ENCODE measurements at regions not wholly inside any gene's neighbourhood (a gene's known extent, or its start where the extent isn't known, plus 50 kb on each side); places are given as distances from the start of the nearest gene placed in this dataset.

DNA sequence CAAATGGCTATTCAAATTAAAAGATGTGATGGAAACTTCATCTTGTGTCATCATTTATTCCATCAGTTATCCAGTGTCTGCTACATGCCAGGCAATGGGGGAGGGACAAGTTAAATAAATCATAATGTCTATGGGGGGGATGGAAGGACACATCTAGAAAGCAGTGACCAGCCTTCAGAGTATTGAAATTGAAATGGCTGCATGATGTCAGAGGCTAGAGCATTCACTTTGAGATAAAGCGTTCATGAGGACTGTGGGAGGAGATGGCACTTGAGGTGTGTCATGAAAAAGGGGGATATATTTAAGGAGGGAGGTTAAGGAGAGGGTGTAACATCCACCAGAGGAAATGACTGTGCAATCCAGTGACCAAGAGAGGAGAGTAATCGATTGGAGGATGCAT is 50.6 kb downstream of the SLIT2 start:
- DNase-seq (ENCODE audit: low spot score), result no peak

DNA sequence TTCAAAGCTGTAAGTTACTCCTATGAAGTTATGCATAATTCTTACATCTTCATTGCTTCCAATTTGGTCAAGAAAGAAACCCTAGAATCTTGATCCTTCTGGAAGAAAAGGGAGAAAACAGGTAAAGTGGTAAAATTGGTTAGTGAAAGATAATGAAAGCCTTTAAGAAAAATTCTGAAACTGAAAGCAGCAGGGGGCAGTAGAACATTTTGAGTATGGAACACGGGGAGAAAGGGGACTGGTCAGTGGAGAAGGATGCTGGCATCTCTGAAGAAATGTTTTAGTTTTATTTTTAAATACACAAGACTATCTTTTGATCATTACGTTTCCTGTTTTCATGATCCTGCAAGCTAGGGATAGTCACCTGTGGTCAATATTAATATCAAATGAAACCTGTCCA is 54.3 kb downstream of the SLIT2 start:
- DNase-seq (ENCODE audit: low spot score), result no peak

DNA sequence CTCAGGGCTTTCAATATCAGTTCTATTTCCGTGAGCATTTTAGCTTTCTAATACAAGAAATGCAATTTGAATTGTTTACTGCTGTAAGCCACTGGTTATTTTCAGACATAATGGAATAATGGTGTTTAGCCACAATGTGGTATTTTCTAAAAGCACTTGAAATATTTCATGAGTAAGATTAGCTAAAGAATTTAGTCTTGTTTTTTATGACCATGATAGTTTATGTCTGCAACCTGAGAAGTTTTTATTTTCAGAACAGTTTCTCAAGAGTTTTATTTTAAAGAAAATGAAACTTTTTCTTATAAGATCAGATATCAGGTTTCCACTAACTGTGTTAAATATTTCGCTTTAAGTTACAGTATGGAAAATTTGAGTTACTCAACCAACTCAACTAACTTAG is 60.2 kb downstream of the SLIT2 start:
- no peak for DNase-seq (ENCODE audit: low spot score)

DNA sequence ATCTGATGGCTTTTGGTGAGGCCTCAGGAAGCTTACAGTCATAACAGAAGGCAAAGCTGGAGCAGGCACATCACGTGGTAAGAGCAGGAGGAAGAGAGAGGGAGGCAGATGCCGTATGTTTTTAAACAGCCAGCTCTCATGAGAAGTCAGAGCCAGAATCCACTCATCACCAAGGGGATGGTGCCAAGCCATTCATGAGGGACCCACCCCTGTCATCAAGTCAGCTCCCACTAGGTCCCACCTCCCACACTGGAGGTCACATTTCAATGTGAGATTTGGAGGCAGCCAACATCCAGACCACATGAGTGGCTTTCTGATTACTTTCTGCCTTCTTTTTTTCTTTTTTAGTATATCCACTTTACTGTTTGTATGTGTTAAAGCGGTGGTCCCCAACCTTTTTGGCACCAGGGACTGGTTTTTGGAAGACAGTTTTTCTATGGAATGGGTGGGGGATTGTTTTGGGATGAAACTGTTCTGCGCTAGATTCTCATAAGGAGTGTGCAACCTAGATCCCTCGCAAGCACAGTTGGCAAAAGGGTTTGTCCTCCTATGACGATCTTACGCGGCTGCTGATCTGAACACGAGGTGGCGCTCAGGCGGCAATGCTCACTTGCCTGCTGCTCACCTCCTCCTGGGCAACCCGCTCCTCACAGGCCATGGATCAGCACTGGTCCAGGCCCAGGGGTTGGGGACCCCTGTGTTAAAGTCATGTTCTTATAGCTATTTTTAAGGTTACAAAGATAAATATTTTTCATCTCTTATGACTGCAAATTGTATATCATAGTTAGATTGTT is 61.7 kb downstream of the SLIT2 start:
- DNase-seq (ENCODE audit: low spot score), result no peak

DNA sequence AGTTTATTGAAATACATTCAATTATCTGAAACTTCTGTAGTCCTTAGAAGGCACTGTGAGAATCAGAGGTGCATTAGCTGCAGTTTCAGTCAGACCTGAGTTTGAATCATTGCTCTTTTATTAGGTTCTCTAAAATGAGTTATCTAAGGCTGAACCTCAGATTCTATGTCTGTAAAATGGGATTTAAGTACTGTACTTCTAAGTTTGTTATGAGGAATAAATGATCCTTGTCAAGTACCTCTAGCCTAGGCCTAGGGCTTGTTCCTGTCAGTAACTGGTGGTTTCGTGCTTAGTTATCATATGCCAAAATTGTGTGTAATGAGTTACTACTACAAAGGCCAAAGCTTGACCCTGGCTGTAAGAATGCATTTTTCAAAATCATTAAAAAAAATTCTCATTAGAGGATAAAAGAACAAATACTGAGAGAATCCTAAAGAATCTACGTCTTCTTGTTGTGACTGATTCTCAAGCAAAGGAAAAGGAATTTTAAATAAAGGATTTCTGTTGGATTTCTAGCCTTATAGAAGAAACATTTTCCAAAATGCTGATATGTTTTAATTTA is 65.8 kb downstream of the SLIT2 start:
- no peak for DNase-seq (ENCODE audit: low spot score)

DNA sequence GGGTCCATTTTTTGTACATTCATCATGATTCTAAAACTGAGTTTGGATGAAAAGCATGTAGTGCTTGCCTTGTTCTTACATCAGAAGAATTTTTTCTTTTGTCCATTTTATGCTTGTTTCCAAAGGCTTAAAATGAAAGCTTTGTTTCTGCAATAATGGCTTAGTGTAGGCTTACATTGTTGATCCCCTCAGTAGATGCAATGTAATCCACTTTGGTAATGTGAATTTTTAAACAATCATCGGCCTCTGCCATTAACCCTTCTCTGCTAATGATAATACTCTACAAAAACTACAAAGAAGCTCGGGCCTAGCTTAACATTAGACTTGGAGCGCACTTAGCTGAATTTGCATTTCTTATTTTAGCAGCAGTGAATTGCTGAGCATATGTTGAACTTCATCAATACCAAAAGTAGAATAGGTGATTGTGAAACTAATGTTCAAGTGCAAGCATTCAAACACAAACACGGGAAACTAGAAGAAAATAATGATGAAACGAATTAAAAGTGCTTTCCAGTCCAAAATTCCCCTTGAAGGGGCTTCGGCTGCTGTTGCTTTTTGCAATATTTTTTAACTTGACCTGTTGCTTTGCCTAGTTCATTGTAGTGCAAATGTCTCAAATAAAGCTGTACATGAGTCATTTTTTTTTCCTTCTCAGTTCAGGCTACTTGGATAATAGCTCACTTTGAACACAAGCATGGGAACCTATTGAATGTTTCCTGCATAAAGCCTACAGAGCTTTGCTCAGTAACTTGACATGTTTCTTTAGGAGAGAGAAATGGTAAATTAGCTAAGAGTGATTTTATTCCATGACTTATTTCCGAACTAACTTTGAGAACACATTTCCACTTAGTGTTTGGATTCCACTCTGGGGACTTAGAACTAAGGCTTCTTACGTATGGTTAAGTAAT is 66.5 kb downstream of the SLIT2 start:
- DNase-seq (ENCODE audit: low spot score), result no peak

DNA sequence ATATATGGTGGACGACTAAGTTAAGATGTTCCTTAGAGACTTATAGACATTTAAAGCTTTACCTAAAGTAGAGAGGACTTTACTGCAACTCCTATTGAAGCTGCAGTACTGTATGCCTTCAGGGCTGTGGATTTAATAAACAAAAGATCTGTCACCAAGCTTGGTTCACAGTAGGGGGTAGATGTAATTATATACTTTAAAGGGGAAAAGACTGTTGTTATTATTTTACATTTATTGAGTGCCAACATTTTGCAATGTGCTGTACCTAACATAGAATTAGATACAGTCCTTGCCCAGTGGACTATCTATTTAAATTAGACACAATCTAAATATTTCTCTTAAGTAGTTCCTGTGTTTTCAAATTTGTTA is 67.2 kb downstream of the SLIT2 start:
- no peak for DNase-seq (ENCODE audit: low spot score)

DNA sequence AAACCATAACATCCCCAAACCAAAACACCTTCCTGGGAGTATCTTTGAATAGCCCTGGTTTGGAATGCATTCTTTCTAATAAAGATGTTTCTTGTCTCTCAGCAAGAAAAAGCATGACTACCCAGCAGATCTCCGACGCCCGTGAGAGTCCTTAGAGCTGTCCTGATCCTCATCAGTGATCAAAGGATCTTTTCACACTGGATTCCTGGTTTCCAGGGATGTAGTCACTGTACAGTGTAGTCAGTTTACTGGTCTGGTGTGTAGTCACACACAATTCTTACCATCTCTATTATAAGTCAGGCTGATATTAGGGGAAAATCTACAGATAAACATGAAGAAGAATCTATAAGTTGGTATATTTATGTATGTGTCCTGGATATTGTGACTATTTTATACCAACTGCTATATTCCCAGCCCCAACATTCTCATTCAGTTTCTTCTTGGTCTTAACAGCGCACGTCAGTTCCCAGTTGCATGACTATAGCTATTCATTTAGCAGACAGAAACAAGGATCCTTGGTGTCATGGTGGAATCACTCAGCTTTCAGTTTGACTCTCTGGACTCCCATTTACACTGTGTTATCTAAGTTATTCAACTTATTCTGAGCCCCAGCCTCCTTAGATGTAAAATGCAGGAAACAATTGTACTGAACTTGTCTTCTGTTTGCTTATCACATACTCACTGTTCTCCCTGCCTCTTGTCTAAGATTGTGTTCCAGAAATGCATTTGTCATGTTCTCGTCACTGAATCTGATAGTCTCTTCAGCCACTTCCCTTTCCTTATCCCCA is 68.3 kb downstream of the SLIT2 start:
- no peak for DNase-seq (ENCODE audit: low spot score)

DNA sequence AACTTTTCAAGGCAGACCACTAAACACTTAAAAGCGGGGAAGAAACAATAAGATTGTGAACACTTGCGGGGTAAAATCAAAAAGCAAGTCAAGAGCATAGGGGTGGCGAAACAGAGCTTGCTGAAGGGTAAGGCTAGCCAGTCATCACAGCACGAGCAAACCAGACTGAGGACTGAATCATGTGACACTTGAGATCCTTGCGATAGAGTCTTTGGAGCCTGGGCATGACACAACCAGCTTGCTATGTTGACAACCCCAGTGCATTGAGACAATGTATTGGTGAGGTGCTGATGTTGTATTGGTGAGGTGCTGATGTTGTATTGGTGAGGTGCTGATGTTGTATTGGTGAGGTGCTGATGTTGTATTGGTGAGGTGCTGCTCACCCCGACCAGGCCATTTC is 72.3 kb downstream of the SLIT2 start:
- no peak for DNase-seq (ENCODE audit: low spot score)

DNA sequence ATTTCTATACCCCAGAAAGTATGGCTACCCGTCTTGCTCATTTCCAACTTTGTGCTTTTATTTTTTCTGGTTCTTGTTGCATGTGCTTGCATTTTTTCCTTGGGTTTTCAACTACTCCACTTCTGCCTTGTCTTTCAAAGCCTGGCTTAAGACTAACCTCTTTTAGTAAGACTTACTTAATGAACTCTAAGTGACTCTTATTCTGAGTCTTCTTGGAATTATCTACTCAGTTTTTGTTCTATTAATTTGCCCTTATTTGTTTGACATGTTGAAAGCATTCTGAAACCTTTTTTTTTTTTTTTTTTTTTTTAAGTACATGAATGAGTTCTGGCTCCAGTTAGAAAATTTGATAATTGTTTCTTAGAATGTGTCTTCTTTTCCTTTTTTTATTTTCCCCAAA is 74.8 kb downstream of the SLIT2 start:
- DNase-seq (ENCODE audit: low spot score), result no peak

DNA sequence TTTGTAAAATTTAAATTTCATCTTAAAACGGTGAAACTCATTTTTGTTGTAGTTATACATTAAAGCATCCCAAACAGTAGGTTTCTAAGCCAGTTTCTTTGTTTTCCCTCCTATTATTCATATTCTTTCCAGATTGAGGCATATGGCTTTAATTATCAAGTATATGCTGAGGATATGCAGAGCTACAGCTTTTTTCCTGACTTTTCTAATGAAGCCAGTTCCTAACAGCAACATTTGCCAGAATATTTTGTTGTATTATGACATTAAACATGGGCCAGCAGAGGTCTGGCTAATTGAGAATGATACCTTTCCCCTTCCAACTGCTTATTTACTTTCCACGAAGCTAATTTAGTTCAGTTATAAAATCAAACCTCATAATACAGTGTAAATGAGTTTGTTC is 75.3 kb downstream of the SLIT2 start:
- DNase-seq (ENCODE audit: low spot score), result no peak

DNA sequence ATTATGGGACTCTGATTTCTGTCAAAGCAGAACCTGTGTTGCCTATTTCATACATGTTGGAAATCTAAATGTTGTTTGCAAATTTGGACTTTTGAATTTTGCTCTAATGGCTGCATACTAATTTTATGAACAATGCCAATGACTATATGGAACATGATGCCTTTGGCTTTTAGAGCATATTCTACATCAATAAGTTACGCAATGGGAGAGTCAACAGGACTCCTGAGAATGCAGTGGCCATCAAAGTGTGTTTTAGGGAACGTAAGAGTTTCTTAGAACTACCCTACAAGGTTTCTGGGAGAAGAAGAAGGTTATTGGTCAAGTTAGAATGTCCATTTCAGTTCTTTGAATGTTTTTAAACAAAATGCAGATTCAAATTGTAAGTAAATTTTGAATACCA is 76.1 kb downstream of the SLIT2 start:
- DNase-seq (ENCODE audit: low spot score), result no peak

DNA sequence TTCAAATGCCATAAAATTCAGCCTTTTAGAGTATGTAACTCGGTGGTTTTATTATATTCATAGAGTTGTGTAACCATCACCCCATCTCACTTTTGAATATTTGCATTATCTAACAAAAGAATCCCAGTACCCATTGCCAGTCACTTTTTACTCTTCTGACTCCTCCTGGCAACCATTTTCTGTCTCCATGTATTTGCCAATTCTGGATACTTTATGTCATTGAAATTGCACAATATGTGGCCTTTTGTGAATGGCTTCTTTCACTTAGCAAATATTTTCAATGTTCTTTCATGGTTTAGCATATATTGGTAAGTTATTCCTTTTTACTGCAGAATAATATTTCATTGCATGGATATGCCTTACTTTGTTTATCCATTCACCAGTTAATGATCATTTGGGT is 79.9 kb downstream of the SLIT2 start:
- no peak for DNase-seq (ENCODE audit: low spot score)

DNA sequence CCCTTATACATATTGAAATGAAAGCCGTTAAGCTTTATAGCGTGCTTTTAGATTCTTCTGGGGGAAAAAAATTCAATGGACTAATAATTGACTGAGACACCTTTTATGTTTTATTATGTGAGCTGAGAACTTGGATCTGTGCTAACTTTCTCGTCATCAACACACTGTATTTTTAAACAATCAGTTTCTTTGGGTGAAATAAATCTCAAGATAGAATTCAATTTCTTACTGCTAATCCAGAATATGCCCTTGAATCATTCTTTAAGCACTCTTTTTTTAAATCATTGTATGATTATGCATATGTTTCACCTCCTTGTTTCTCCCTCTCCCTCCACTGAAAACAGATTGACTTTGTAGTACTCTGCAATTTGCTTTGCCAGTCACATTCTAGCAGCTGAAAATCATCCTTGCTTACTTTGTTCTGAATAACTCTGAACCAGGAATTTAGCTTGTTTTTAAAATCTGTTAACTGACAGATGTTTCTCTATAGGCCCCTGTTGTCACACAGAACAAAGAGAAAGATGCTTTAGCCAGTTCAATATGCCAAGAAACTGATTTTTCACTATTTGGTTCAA is 81.5 kb downstream of the SLIT2 start:
- DNase-seq (ENCODE audit: low spot score), result no peak

DNA sequence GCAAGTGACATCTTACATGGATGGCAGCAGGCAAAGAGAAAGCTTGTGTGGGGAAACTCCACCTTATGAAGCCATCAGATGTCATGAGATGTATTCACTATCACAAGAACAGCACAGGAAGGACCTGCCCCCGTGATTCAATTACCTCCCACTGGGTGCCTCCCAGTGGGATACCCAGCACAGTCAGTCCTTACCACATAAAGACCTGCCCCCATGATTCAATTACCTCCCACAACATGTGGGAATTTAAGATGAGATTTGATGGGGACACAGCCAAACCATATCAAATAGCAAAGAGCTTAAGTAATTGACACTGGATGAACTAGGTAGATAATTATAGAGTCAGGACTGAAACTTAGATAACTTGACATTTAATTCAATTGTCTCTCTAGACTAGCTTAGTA is 85.6 kb downstream of the SLIT2 start:
- no peak for DNase-seq (ENCODE audit: low spot score)

DNA sequence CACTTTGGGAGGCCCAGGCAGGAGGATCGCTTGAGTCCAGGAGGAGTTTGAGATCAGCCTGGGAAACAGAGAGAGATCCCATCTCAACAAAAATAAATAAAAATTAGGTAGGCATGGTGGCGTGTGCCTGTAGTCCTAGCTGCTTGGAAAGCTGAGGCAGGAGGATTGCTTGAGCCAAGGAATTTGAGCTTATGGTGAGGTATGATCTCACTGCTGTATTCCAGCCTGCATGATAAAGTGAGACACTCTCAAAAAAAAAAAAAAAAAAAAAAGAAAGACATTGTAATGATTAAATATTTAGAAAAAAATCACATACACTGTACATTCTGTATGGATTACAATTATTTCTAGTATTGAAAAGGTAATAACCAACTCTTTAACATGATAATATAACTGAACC is 87.1 kb downstream of the SLIT2 start:
- DNase-seq (ENCODE audit: low spot score), result no peak

DNA sequence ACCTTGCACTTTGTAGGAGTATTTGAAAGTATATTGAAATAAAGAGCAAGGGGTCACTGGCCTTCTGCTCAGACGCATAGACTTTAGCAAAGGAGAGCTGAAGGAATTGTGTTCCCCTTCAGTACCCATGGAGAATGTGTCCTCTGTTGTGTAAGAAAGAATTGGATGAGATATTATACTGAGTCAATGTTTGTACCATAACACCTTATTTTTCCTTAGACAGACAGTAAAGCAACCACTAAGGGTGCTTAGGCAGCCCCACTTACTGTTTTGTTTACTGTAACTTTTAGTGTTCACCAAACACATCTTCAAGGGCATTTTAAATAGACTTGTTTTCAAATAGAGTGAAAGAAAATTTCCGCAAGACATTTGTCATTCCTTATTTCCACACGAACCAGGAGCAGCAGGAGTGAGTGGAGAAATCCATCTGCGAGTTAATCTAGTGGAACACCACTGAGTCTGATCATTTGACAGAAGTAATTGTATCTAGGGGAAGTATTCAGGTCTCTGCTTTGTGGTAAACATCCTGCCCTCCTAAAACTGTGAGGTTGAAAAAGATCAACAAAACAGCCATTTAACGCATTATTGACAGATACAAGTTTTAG is 89.5 kb downstream of the SLIT2 start:
- DNase-seq (ENCODE audit: low spot score), result no peak

DNA sequence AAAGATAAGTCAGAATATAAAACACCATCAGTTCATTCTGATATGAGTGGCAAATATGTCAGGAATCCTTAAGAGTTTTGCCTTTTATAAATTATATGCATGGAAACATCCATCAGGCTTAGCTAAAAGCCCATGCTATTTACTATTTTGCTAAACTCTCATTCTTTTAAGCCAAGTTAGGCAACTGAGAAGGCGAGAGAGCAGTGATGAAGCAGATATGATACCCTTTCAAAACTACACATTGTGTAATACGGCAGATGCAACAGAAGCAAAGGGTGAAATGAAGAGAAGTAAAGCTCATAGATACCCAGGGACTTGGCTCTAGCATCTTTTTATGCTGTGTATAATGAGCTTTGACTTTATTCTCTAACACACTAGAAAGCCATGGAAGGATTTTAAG is 95.8 kb downstream of the SLIT2 start:
- DNase-seq (ENCODE audit: low spot score), result no peak

DNA sequence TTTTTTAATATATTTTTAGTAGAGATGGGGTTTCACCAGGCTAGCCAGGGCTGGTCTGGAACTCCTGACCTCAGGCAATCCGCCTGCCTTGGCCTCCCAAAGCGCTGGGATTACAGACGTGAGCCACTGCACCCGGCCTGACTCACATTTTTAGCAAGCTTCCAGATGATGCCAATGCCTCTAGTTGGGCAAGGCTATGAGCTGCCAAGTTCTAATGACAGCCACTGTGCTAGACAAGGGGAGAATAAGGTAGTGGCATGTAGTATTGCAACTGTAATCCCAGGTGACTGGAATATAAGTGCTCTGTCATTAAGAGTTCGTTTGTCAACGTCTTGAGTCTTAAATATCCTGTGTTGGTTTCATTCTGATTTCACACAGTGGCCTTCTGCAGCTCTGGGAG is 96.7 kb downstream of the SLIT2 start:
- no peak for DNase-seq (ENCODE audit: low spot score)

DNA sequence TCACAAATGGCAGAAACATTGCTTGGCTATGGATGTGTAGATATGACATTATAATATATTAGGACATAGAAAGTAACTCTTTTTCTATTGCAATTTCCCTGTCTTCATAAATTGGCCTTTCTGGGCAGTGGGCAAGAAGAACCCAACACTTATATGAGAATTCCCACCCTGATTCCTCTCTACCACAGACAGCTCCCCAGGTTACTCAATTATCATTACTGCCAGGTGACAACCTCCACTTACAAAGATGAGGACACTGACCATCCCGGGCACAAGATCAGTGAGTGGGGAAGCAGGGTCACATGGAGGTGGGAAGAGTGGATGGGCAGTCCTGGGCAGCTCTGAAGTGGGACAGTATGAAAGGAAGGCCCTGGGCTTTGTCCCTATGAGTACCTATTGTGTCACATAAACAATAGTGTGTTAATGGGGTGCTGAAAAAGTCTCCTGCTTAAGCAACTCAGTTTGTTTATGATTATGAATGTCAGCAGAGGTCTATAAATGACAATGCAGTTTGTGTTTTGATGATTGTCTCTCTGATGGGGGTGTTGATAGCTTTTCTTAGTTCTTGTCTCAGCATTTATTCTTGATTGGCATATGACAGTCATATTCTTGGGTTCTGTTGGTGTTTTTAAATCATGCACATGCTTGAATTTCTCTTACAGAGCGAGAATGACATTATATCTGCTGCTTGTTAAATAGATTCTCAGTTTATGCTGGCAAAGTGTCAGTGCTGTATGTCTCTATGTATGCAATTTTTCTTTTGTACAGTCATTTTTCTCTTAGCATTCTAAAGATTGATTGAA is 99.9 kb downstream of the SLIT2 start:
- no peak for DNase-seq (ENCODE audit: low spot score)

DNA sequence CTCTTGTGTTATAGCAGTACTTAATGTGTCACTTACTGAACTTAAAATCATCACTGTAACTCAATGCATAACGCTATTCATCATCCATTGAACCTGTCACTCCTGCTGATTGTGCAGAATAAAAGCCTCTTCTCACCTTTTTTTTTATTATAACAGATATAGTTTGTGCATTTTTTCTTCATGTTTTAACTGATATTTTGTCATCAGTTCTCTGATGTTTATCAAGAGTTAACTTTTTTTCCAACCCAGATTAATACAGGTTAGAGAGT is 100.4 kb downstream of the SLIT2 start:
- DNase-seq (ENCODE audit: low spot score), result no peak
